ENCODE measurements at regions not wholly inside any gene's neighbourhood (a gene's known extent, or its start where the extent isn't known, plus 50 kb on each side); places are given as distances from the start of the nearest gene placed in this dataset.

- no peak overlapping the region for H3K4me3 ChIP-seq (ENCODE audit: low read depth, low read length)
- no peak for DNase-seq (ENCODE audit: low read depth, low spot score)
- ChIA-PET CTCF (interaction anchor here (0.9 kb wide), 1 partner anchor 18 kb away, joined by 3 read pairs; no protein-coding TSS in a partner anchor), POLR2A (no interaction called here)
- TF ChIP-seq CTCF (IDR thresholded peaks at IDR 0.05; ENCODE audit: insufficient read depth, low read length, missing control alignments) = no peak
These were observed 158.4 kb upstream of the BACE2 start for GRCh38 chr21:41009398-41010100.

- H3K4me3 ChIP-seq (ENCODE audit: low read depth, low read length) = no peak overlapping the region
- CTCF ChIA-PET = no interaction called here
- POLR2A ChIA-PET = no interaction called here
- TF ChIP-seq CTCF (IDR thresholded peaks at IDR 0.05; ENCODE audit: insufficient read depth, low read length, missing control alignments) = no peak
- DNase-seq (ENCODE audit: low read depth, low spot score) = no peak
These were observed 157.9 kb upstream of the BACE2 start for GRCh38 chr21:41010101-41010435.

- ChIA-PET CTCF (no interaction called here), POLR2A (no interaction called here)
- no peak for TF ChIP-seq CTCF (IDR thresholded peaks at IDR 0.05; ENCODE audit: insufficient read depth, low read length, missing control alignments)
- DNase-seq (ENCODE audit: low read depth, low spot score) = no peak
- H3K4me3 ChIP-seq (ENCODE audit: low read depth, low read length) = no peak overlapping the region
These were observed 156.7 kb upstream of the BACE2 start for GRCh38 chr21:41011098-41011731.

- no peak for TF ChIP-seq CTCF (IDR thresholded peaks at IDR 0.05; ENCODE audit: insufficient read depth, low read length, missing control alignments)
- ChIA-PET POLR2A (no interaction called here), CTCF (no interaction called here)
- no peak for DNase-seq (ENCODE audit: low read depth, low spot score)
- H3K4me3 ChIP-seq (ENCODE audit: low read depth, low read length) = no peak overlapping the region
These were observed 156.0 kb upstream of the BACE2 start for GRCh38 chr21:41011951-41012366.

GRCh38 chr21:41012425-41012824 is 155.5 kb upstream of the BACE2 start:
- no peak for TF ChIP-seq CTCF (IDR thresholded peaks at IDR 0.05; ENCODE audit: insufficient read depth, low read length, missing control alignments)
- CTCF ChIA-PET = no interaction called here
- POLR2A ChIA-PET = no interaction called here
- DNase-seq (ENCODE audit: low read depth, low spot score) = no peak
- no peak overlapping the region for H3K4me3 ChIP-seq (ENCODE audit: low read depth, low read length)

GRCh38 chr21:41016472-41016871 is 151.5 kb upstream of the BACE2 start:
- ChIA-PET POLR2A (no interaction called here), CTCF (no interaction called here)
- no peak for TF ChIP-seq CTCF (IDR thresholded peaks at IDR 0.05; ENCODE audit: insufficient read depth, low read length, missing control alignments)
- H3K4me3 ChIP-seq (ENCODE audit: low read depth, low read length) = no peak overlapping the region
- DNase-seq (ENCODE audit: low read depth, low spot score) = no peak

Data from AG04449 (cell line).